GM19025 (cell line): ENCODE measurements at regions not wholly inside any gene's neighbourhood (a gene's known extent, or its start where the extent isn't known, plus 50 kb on each side); places are given as distances from the start of the nearest gene placed in this dataset.
"Not testable (repeated sequence)": the region's sequence is repeated elsewhere in the genome, so short reads cannot be mapped to it uniquely, and the experiment has no call there.

ENCODE experiments used
- ATAC-seq: cut with Tn5 transposase; IDR thresholded peaks from one replicate; pipeline ENCODE4 v1.9.1; 2021; ENCODE audit warnings: mild to moderate bottlenecking, low read depth, moderate library complexity; ENCODE audit not compliant: unreplicated experiment

- ATAC-seq, result no peak
Observed at GRCh38 chr6:6930223-6930880, 177.4 kb upstream of the RREB1 start.

GRCh38 chr6:6931071-6932025 is 176.4 kb upstream of the RREB1 start:
- no peak for ATAC-seq

GRCh38 chr6:6932341-6932740 is 175.4 kb upstream of the RREB1 start:
- ATAC-seq, result no peak

- ATAC-seq, result no peak
Observed at GRCh38 chr6:6932968-6933367, 174.8 kb upstream of the RREB1 start.

GRCh38 chr6:6940031-6941025 is 167.4 kb upstream of the RREB1 start:
- no peak for ATAC-seq

- no peak for ATAC-seq
Observed at GRCh38 chr6:6941201-6941600, 166.6 kb upstream of the RREB1 start.

- no peak for ATAC-seq
Observed at GRCh38 chr6:6942091-6942490, 165.7 kb upstream of the RREB1 start.

GRCh38 chr6:6942831-6943230 is 164.9 kb upstream of the RREB1 start:
- no peak for ATAC-seq

GRCh38 chr6:6943421-6943820 is 164.3 kb upstream of the RREB1 start:
- no peak for ATAC-seq

- no peak for ATAC-seq
Observed at GRCh38 chr6:6946206-6947155, 161.3 kb upstream of the RREB1 start.

GRCh38 chr6:6950373-6951145 is 157.2 kb upstream of the RREB1 start:
- ATAC-seq, result no peak

- no peak for ATAC-seq
Observed at GRCh38 chr6:6951355-6951754, 156.4 kb upstream of the RREB1 start.

GRCh38 chr6:6952484-6952883 is 155.3 kb upstream of the RREB1 start:
- no peak for ATAC-seq

GRCh38 chr6:6952927-6953326 is 154.8 kb upstream of the RREB1 start:
- not testable (repeated sequence) for ATAC-seq

- ATAC-seq, result no peak
Observed at GRCh38 chr6:6960571-6961251, 147.1 kb upstream of the RREB1 start.

- ATAC-seq, result no peak
Observed at GRCh38 chr6:6962086-6962485, 145.7 kb upstream of the RREB1 start.

- ATAC-seq, result no peak
Observed at GRCh38 chr6:6962699-6963098, 145.1 kb upstream of the RREB1 start.

- ATAC-seq, result not testable (repeated sequence)
Observed at GRCh38 chr6:6963390-6963789, 144.4 kb upstream of the RREB1 start.
